Esophagus muscularis mucosa (tissue), 3 donors: ENCODE measurements at regions not wholly inside any gene's neighbourhood (a gene's known extent, or its start where the extent isn't known, plus 50 kb on each side); places are given as distances from the start of the nearest gene placed in this dataset.

Experiments
- POLR2A ChIP-seq: fragments of 450-650 bp; IDR thresholded peaks from one replicate; pipeline ENCODE4 v1.6.1; 2017; ENCODE audit warnings: antibody characterized with exemption, moderate library complexity, mild to moderate bottlenecking, low read depth
- TF ChIP-seq, protein P1 (sequence below), 3 experiments: fragments of 200-600 bp in 2 of 3; fragments of 450-650 bp in 1 of 3; sonication (generic) in 2 of 3; IDR thresholded peaks; one replicate each; pipeline ENCODE4 v1.5.1; 2017 to 2019; ENCODE audit warnings: antibody characterized with exemption in 3 of 3, mild to moderate bottlenecking in 2 of 3, moderate library complexity in 1 of 3

DNA sequence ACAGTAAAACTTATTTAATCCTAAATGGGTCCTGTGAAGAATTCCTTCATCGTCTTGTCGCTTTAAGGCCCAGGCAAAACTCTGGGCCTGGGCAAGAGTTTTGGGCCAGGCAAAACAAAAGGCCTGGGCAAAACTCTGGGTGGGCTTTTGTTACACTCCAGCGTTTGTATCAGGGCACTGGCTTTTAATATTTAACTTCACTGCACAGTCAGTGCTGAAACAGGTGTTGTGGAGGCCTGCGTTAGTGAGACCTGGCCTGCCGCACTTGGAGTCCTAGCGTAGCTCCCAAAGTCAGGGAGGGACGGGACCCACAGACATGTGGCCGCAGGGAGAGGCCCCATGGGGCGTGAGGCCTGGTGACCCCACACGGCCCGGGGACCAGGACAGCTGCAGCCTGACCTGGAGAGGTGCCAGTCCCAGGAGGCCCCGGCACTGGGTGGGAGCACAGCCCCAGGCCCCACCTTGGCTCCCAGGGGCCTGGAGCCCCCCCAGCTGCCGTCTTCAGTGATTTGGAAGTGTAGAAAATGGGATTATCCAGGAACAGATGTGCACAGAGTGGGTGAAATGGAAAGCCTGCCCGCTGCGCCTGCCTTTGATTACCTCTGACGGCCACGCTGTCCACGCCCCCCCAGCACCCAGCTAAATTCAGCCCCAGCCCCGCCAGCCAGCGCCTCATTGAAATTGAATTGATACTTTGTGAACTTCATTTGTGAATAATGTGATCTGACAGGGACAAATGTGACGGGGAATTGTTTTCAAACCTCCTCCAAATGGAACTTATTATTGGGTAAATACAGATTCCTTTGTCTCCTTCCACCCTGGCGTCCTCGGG is 132.9 kb upstream of the NKX1-1 start:
- TF ChIP-seq, protein P1, sequence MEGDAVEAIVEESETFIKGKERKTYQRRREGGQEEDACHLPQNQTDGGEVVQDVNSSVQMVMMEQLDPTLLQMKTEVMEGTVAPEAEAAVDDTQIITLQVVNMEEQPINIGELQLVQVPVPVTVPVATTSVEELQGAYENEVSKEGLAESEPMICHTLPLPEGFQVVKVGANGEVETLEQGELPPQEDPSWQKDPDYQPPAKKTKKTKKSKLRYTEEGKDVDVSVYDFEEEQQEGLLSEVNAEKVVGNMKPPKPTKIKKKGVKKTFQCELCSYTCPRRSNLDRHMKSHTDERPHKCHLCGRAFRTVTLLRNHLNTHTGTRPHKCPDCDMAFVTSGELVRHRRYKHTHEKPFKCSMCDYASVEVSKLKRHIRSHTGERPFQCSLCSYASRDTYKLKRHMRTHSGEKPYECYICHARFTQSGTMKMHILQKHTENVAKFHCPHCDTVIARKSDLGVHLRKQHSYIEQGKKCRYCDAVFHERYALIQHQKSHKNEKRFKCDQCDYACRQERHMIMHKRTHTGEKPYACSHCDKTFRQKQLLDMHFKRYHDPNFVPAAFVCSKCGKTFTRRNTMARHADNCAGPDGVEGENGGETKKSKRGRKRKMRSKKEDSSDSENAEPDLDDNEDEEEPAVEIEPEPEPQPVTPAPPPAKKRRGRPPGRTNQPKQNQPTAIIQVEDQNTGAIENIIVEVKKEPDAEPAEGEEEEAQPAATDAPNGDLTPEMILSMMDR (IDR thresholded peaks at IDR 0.05): no peak
- TF ChIP-seq POLR2A: no peak
